ENCODE measurements at regions not wholly inside any gene's neighbourhood (a gene's known extent, or its start where the extent isn't known, plus 50 kb on each side); places are given as distances from the start of the nearest gene placed in this dataset.

GRCh38 chr18:22790545-22791309 is 142.4 kb upstream of the RBBP8 start:
- H3K4me1 Mint-ChIP-seq (ENCODE audit: unreplicated experiment), result no peaks in the 10 kb centered on the region
- DNase-seq (ENCODE audit: extremely low spot score, unreplicated experiment), result no peak
- no peak overlapping the region for H3K4me3 Mint-ChIP-seq
- no peaks in the 10 kb centered on the region for H3K36me3 Mint-ChIP-seq
- no peaks in the 10 kb centered on the region for H3K27me3 Mint-ChIP-seq
- no peaks in the 10 kb centered on the region for H3K9me3 Mint-ChIP-seq
- H3K27ac Mint-ChIP-seq, result no peak overlapping the region
- TF ChIP-seq CTCF (conservative IDR thresholded peaks at IDR 0.05), result no peak

GRCh38 chr18:22791310-22791610 is 141.9 kb upstream of the RBBP8 start:
- DNase-seq (ENCODE audit: extremely low spot score, unreplicated experiment), result no peak
- no peaks in the 10 kb centered on the region for H3K27me3 Mint-ChIP-seq
- H3K36me3 Mint-ChIP-seq, result no peaks in the 10 kb centered on the region
- no peak overlapping the region for H3K4me3 Mint-ChIP-seq
- H3K9me3 Mint-ChIP-seq, result no peaks in the 10 kb centered on the region
- TF ChIP-seq CTCF (conservative IDR thresholded peaks at IDR 0.05), result no peak
- H3K27ac Mint-ChIP-seq, result no peak overlapping the region
- H3K4me1 Mint-ChIP-seq (ENCODE audit: unreplicated experiment), result no peaks in the 10 kb centered on the region

GRCh38 chr18:22796113-22796512 is 137.0 kb upstream of the RBBP8 start:
- H3K27ac Mint-ChIP-seq, result no peak overlapping the region
- H3K4me1 Mint-ChIP-seq (ENCODE audit: unreplicated experiment), result peaks cover 7% of the 10 kb centered on the region
- no peaks in the 10 kb centered on the region for H3K9me3 Mint-ChIP-seq
- DNase-seq (ENCODE audit: extremely low spot score, unreplicated experiment), result no peak
- H3K27me3 Mint-ChIP-seq, result no peaks in the 10 kb centered on the region
- no peaks in the 10 kb centered on the region for H3K36me3 Mint-ChIP-seq
- H3K4me3 Mint-ChIP-seq, result no peak overlapping the region
- TF ChIP-seq CTCF (conservative IDR thresholded peaks at IDR 0.05), result no peak

GRCh38 chr18:22800551-22800951 is 132.6 kb upstream of the RBBP8 start:
- Mint-ChIP-seq H3K27me3 (no peaks in the 10 kb centered on the region), H3K27ac (no peak overlapping the region), H3K36me3 (no peaks in the 10 kb centered on the region), H3K4me1 (ENCODE audit: unreplicated experiment) (peaks cover 7% of the 10 kb centered on the region), H3K4me3 (no peak overlapping the region), H3K9me3 (no peaks in the 10 kb centered on the region)
- no peak for DNase-seq (ENCODE audit: extremely low spot score, unreplicated experiment)
- TF ChIP-seq CTCF (conservative IDR thresholded peaks at IDR 0.05), result no peak

GRCh38 chr18:22813648-22814328 is 119.3 kb upstream of the RBBP8 start:
- peak; percentile 74 for TF ChIP-seq CTCF (conservative IDR thresholded peaks at IDR 0.05)
- Mint-ChIP-seq H3K4me3 (no peak overlapping the region), H3K9me3 (no peaks in the 10 kb centered on the region), H3K27ac (no peak overlapping the region), H3K4me1 (ENCODE audit: unreplicated experiment) (no peaks in the 10 kb centered on the region), H3K27me3 (peaks cover 15% of the 10 kb centered on the region), H3K36me3 (no peaks in the 10 kb centered on the region)
- no peak for DNase-seq (ENCODE audit: extremely low spot score, unreplicated experiment)

Data from type B pancreatic cell (in vitro differentiated cells).